Fibroblast of mammary gland (primary cell): ENCODE measurements at regions not wholly inside any gene's neighbourhood (a gene's known extent, or its start where the extent isn't known, plus 50 kb on each side); places are given as distances from the start of the nearest gene placed in this dataset.

Experiments used
- DNase-seq: peaks from one replicate; pipeline ENCODE4 v3.0.0-alpha.2; 2010; ENCODE audit warnings: low read depth
- H3K4me3 ChIP-seq: 2 replicates; pipeline ENCODE4 v1.5.1; 2011; ENCODE audit warnings: low read depth, mild to moderate bottlenecking, low read length, moderate library complexity; ENCODE audit not compliant: control insufficient read depth
- CTCF ChIP-seq: conservative IDR thresholded peaks from 2 replicates; pipeline ENCODE4 v1.5.1; 2011; ENCODE audit warnings: low read depth, low read length, inconsistent platforms; ENCODE audit not compliant: control insufficient read depth, insufficient read depth

GRCh38 chr11:38416141-38416540 lies 1818.1 kb upstream of the RAG2 start:
- no peak for DNase-seq
- no peak overlapping the region for H3K4me3 ChIP-seq
- no peak for TF ChIP-seq CTCF

- TF ChIP-seq CTCF, result no peak
- H3K4me3 ChIP-seq, result no peak overlapping the region
- DNase-seq, result no peak
These were observed 1813.1 kb upstream of the RAG2 start for GRCh38 chr11:38411149-38411548.

GRCh38 chr11:38402063-38402462 lies 1804.0 kb upstream of the RAG2 start:
- TF ChIP-seq CTCF, result no peak
- H3K4me3 ChIP-seq, result no peak overlapping the region
- no peak for DNase-seq

- no peak for TF ChIP-seq CTCF
- no peak overlapping the region for H3K4me3 ChIP-seq
- DNase-seq, result no peak
These were observed 1794.1 kb upstream of the RAG2 start for GRCh38 chr11:38392176-38392575.

GRCh38 chr11:38384568-38384967 lies 1786.5 kb upstream of the RAG2 start:
- no peak for TF ChIP-seq CTCF
- peak; percentile 0 for DNase-seq
- H3K4me3 ChIP-seq, result no peak overlapping the region

- no peak for DNase-seq
- no peak overlapping the region for H3K4me3 ChIP-seq
- TF ChIP-seq CTCF, result no peak
These were observed 1767.2 kb upstream of the RAG2 start for GRCh38 chr11:38365274-38365673.

GRCh38 chr11:38356255-38356654 lies 1758.2 kb upstream of the RAG2 start:
- no peak for DNase-seq
- no peak for TF ChIP-seq CTCF
- no peak overlapping the region for H3K4me3 ChIP-seq
